ENCODE measurements at regions not wholly inside any gene's neighbourhood (a gene's known extent, or its start where the extent isn't known, plus 50 kb on each side); places are given as distances from the start of the nearest gene placed in this dataset.
"Not testable (repeated sequence)": the region's sequence is repeated elsewhere in the genome, so short reads cannot be mapped to it uniquely, and the experiment has no call there.

- no peak for DNase-seq
Measured at GRCh38 chr4:12562021-12562420, 922.1 kb downstream of the RAB28 start.

- peak; percentile 95 for DNase-seq
Measured at GRCh38 chr4:12555011-12555410, 929.1 kb downstream of the RAB28 start.

- DNase-seq = no peak
Measured at GRCh38 chr4:12548678-12549077, 935.5 kb downstream of the RAB28 start.

- DNase-seq = peak; percentile 53
Measured at GRCh38 chr4:12545812-12546211, 938.3 kb downstream of the RAB28 start.

- DNase-seq = no peak
Measured at GRCh38 chr4:12538162-12538561, 946.0 kb downstream of the RAB28 start.

- no peak for DNase-seq
Measured at GRCh38 chr4:12534684-12535083, 949.5 kb downstream of the RAB28 start.

GRCh38 chr4:12519426-12519825 lies 964.7 kb downstream of the RAB28 start:
- DNase-seq = peak; percentile 19

GRCh38 chr4:12507868-12508481 lies 976.2 kb downstream of the RAB28 start:
- DNase-seq = no peak

- DNase-seq = no peak
Measured at GRCh38 chr4:12500409-12500808, 983.7 kb downstream of the RAB28 start.

GRCh38 chr4:12499693-12500092 lies 984.4 kb downstream of the RAB28 start:
- DNase-seq = no peak

- DNase-seq = no peak
Measured at GRCh38 chr4:12495211-12495610, 988.9 kb downstream of the RAB28 start.

- no peak for DNase-seq
Measured at GRCh38 chr4:12492730-12493393, 991.3 kb downstream of the RAB28 start.

- DNase-seq = no peak
Measured at GRCh38 chr4:12488672-12489071, 995.5 kb downstream of the RAB28 start.

- DNase-seq = no peak
Measured at GRCh38 chr4:12487000-12487399, 997.1 kb downstream of the RAB28 start.

GRCh38 chr4:12472087-12472486 lies 1012.1 kb downstream of the RAB28 start:
- DNase-seq = no peak

GRCh38 chr4:12471193-12471592 lies 1012.9 kb downstream of the RAB28 start:
- no peak for DNase-seq

- DNase-seq = not testable (repeated sequence)
Measured at GRCh38 chr4:12461576-12461975, 1022.6 kb downstream of the RAB28 start.

GRCh38 chr4:12459126-12459525 lies 1025.0 kb downstream of the RAB28 start:
- DNase-seq = no peak

GRCh38 chr4:12458621-12459020 lies 1025.5 kb downstream of the RAB28 start:
- no peak for DNase-seq

GRCh38 chr4:12452291-12452690 lies 1023.6 kb upstream of the HS3ST1 start:
- no peak for DNase-seq

- no peak for DNase-seq
Measured at GRCh38 chr4:12447451-12447850, 1018.8 kb upstream of the HS3ST1 start.

GRCh38 chr4:12446657-12447185 lies 1018.0 kb upstream of the HS3ST1 start:
- no peak for DNase-seq

- DNase-seq = no peak
Measured at GRCh38 chr4:12446256-12446655, 1017.6 kb upstream of the HS3ST1 start.

- DNase-seq = peak; percentile 50
Measured at GRCh38 chr4:12445711-12446235, 1017.1 kb upstream of the HS3ST1 start.

Measured in OCI-M1 (cell line).